HUDEP-2 (cell line): ENCODE measurements at regions not wholly inside any gene's neighbourhood (a gene's known extent, or its start where the extent isn't known, plus 50 kb on each side); places are given as distances from the start of the nearest gene placed in this dataset.
"Not testable (repeated sequence)": the region's sequence is repeated elsewhere in the genome, so short reads cannot be mapped to it uniquely, and the experiment has no call there.

Source experiments
- DNase-seq, 76 experiments: peaks; one replicate each; lab custom pipeline; 2025; ENCODE audit not compliant: unreplicated experiment in 76 of 76; lab: John Stamatoyannopoulos, UW

GRCh38 chr1:60251426-60251825 is 177.9 kb upstream of the C1orf87 start:
- DNase-seq = no peak

GRCh38 chr1:60247467-60247866 is 173.9 kb upstream of the C1orf87 start:
- DNase-seq = not testable (repeated sequence)

GRCh38 chr1:60245324-60245723 is 171.8 kb upstream of the C1orf87 start:
- DNase-seq = no peak

GRCh38 chr1:60244906-60245305 is 171.3 kb upstream of the C1orf87 start:
- DNase-seq = no peak

GRCh38 chr1:60235275-60235674 is 161.7 kb upstream of the C1orf87 start:
- no peak for DNase-seq

- no peak for DNase-seq
These were observed 161.2 kb upstream of the C1orf87 start for GRCh38 chr1:60234776-60235175.

GRCh38 chr1:60229821-60230220 is 156.3 kb upstream of the C1orf87 start:
- no peak for DNase-seq

GRCh38 chr1:60228041-60228491 is 154.5 kb upstream of the C1orf87 start:
- no peak for DNase-seq

GRCh38 chr1:60227601-60228000 is 154.0 kb upstream of the C1orf87 start:
- no peak for DNase-seq

GRCh38 chr1:60225486-60225885 is 151.9 kb upstream of the C1orf87 start:
- DNase-seq = no peak

- DNase-seq = no peak
These were observed 151.0 kb upstream of the C1orf87 start for GRCh38 chr1:60224523-60224922.

- DNase-seq = no peak
These were observed 149.6 kb upstream of the C1orf87 start for GRCh38 chr1:60223158-60223557.

- DNase-seq = no peak
These were observed 149.0 kb upstream of the C1orf87 start for GRCh38 chr1:60222360-60223115.

- no peak for DNase-seq
These were observed 139.7 kb upstream of the C1orf87 start for GRCh38 chr1:60213253-60213652.

- no peak for DNase-seq
These were observed 122.5 kb upstream of the C1orf87 start for GRCh38 chr1:60196026-60196425.

- DNase-seq = no peak
These were observed 112.1 kb upstream of the C1orf87 start for GRCh38 chr1:60185684-60186083.

- DNase-seq = no peak
These were observed 111.0 kb upstream of the C1orf87 start for GRCh38 chr1:60184521-60184920.

GRCh38 chr1:60173729-60174505 is 100.3 kb upstream of the C1orf87 start:
- no peak for DNase-seq

- no peak for DNase-seq
These were observed 99.4 kb upstream of the C1orf87 start for GRCh38 chr1:60173006-60173405.

GRCh38 chr1:60171801-60172200 is 98.2 kb upstream of the C1orf87 start:
- DNase-seq = no peak

- no peak for DNase-seq
These were observed 97.1 kb upstream of the C1orf87 start for GRCh38 chr1:60170709-60171108.

GRCh38 chr1:60169206-60169605 is 95.6 kb upstream of the C1orf87 start:
- no peak for DNase-seq
